Hepatic stellate cell (primary cell): ENCODE measurements at regions not wholly inside any gene's neighbourhood (a gene's known extent, or its start where the extent isn't known, plus 50 kb on each side); places are given as distances from the start of the nearest gene placed in this dataset.
"Not testable (repeated sequence)": the region's sequence is repeated elsewhere in the genome, so short reads cannot be mapped to it uniquely, and the experiment has no call there.

Source experiments
- DNase-seq: peaks from one replicate; pipeline ENCODE4 v3.0.0; 2011; ENCODE audit warnings: low spot score

DNA sequence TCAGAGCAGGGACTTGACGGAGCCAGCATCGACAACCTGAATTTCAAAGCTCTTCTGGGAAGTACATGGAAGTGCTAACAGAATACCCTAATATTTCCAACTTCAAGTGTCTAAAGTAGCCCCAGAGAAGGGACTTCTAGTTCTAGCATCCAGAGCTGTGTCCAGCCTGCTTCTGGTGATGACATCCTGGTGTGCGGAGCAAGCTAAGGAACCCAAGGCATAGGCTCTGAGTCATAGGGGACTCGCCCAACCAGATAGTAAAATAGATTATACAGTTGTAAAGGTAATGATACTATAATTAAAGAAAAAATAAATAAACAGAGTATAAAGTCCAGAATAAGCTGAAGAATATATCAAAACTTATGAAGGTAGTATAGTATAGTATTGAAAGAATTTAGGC, 108.1 kb upstream of the SERPINE2 start:
- DNase-seq, result peak; percentile 29

DNA sequence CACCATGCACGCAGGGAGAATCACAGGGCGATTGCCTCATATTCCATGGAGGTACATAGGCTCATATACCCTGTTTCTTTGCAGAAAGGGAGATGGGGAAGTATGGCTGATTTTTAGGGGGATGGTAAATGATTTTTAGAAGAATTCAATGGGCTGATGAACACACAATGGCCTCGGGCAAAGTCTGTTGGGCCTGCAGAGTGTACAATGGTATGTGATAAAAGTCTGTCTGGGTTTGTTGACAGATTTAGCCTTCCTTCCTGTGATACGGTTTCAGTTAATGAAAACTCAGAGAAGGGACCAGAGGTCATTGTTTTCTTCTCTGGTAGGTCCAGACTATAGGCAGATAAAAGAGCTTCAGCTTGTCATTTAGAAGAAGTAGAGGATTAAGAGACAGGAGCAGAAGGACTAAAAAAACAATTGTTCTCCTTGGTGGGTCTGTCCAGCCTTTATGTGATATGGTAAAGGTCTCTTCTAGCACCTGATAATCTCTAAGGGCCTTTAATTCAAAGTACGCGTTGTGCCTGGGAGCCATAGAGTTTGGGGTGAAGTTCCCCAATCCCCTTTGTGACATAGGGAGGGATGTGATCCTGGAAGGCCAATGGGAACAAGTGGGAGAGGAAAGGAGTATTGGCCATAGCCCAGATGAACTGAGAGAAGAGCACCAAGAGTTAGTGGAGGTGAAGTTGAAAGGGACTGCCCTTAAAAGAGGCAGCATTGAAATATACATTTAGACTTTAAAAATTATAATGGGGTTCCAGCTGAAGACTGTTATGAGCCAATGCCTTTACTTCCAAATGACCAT, 107.5 kb upstream of the SERPINE2 start:
- no peak for DNase-seq

DNA sequence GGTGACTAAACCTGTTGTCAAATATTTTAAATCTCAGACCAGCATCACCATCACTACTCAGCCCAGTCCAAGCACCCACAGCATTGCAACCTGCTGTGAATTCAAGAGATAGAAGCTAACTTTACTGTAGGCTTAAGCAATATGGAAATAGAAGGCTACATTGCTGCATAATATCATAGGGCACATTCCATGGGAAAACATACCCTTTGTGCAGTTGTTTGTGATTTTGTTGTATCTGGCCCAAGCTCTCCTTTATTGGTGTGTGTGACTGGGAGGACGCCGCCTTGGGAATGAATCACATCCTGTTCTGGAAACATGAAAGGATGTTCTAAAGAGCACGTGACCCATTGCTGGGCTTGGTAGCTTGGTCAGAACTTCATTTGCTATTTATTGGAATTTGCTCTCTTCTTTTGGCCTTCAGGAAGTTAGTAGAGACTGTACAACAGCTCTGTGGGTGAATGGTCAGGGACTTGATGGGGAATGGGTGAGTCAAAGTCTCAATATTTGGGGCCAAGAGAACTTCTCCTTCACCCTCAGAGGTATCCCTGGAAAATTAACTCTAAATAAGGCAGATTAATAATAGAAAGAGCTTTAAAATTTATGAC, 106.8 kb upstream of the SERPINE2 start:
- peak; percentile 40 for DNase-seq

DNA sequence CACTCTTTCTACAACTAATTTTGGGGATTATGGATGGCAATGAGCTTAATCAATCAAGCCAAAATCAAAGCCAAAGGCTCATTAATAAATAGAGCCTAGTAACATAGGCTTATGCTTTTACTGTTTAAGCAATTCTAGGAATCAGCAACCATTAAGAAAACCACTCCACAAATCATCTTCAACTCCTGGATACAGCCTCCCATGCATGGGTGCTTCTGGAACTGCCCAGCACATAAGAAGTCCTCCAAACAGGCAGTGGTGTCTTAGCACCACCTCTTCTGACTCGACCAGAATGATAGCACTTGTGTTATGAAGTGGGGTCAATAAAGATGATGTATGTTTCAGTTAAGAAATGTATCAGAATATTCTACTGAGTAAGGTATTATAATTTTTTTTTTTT, 104.4 kb upstream of the SERPINE2 start:
- no peak for DNase-seq

DNA sequence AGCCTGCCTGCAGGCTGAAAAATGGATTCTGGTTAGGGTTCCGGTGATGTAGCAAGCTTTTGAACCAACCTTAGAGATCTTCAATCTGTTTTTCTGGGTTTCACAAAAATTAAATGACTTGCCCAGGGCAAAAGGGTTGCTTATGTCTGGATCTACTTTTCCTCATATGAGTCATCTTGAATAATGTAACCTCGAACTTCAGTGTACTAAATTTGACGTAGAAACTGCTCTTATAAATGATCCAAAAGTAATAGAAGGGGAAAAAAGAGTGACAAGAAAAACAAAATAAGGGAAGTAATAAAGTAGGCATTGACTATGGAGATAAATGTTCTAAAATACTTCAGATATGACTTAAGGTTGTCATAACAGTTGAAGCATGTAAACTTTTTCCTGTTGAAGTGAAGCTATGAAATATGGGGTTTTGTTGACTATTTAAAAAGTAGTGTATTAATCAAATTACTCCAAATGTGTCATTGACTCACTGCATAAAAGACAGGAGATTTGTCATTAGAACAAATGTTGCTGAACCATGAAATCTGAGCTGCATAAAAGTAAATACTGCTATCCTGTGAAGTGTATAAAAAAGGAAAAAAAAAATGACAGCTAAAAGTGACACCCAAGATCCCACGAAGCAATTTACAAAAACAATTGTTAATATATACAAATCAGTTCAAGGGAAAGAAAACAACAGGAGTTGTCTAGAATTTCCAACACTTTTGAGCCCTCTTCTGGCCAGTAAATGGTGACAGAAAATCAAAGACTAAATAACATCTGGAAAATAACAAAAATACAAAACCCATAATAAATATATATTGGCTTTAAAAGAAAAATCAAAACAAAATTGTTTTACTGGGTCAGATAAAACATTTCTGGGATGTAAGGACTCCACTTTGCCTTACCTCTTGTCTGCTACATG, 103.6 kb upstream of the SERPINE2 start:
- DNase-seq, result peak; percentile 23

DNA sequence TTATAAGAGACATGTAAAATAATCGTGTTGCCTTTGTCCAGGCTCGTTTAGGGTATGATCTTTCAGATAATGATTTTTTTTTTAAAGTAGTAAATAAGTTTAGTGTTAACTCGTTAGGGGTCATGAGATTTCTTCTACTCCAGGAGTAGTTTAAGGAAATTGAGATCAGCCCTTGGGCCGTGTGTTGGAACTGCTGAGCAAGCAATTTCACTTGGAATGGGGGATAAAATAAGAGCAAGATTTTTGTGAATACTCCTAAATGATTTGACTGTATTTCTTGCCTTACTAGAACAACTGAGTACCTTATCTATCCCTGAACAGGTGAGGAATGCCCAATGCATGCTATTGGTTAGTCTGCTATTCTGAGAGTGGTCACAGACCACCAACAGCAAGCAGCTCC, 102.2 kb upstream of the SERPINE2 start:
- no peak for DNase-seq

DNA sequence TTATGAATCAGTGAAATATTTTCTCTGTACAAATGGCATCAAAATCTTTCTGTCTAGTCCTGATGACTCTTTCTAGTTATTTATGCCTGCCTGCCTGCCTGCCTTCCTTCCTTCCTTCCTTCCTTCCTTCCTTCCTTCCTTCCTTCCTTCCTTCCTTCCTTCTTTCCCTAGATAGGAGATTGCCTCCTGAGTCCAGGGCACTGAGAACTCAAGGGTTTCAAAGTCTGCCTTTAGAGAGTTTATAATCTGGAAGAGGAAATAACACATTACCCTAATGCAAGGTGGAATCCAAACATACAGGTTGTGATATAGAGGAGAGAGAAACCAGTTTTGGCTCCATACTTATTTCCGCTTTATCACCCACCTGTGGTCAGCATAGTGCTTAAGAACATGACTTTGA, 98.1 kb upstream of the SERPINE2 start:
- no peak for DNase-seq

DNA sequence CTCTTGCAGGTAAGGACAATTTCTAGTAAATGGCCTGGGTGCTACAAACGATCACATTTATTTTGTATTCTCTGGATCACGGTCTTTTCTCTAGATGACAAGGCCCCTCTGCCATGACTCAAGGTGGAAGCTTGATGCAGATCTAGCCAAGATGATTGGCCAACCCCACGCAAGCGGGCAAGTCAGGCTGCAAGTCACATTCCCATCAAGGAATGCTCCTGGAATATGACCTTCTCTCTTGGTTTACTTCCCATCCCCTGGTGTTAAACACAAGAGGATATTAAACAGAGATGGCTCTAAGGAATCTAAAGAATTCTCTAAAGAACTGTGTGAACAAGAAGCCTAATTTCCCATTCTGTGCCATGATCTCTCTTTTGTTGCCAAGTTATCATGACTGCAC, 97.3 kb upstream of the SERPINE2 start:
- no peak for DNase-seq

DNA sequence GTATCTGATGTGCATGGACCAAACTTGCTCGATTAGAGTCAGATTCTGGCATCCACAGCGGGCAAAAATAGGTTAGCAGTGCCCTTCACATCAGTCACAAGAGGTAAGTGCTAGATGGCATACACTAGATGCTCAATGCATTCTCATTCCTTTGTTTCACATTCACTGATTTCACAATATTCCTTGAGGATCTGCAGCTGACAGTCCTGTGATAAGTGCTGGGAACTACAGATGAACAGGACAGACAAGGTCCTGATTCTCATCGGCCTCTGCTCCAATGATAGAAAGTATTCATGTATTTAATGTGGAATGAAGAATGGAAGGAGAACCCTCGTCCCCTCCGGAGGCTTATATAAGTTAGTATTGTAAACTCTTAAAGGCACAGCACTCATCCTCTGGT, 96.8 kb upstream of the SERPINE2 start:
- no peak for DNase-seq

DNA sequence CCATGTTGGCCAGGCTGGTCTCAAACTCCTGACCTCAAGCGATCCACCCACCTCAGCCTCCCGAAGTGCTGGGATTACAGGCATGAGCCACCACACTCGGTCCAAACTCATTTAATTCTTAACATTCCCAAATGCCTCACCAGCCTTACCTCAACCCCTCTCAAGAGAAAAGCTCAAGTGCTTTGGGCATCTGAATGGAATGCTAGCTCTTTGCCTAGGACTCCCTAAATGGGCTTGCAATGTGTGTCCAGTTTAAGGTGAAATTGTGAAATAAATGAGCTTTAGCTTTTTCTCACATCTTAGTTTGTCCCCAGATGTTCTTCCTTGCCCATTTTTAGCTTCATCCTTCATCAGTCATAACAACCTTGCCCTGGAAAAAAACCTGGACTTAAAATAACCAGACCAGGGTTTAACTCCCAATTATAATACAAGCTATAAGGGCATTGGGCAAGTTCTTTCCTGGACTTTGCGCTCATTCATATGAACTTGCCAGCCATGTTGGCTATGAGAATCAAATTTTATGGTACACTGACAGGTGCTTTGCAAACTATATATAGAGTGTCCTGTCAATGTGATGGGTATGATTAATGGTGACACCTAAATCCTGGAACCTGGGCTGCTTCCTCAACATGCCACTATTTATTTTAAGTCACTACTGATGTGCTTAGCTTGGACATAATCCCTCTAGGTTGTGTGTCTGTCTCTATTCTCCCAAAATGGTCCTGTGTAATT, 95.1 kb upstream of the SERPINE2 start:
- no peak for DNase-seq

DNA sequence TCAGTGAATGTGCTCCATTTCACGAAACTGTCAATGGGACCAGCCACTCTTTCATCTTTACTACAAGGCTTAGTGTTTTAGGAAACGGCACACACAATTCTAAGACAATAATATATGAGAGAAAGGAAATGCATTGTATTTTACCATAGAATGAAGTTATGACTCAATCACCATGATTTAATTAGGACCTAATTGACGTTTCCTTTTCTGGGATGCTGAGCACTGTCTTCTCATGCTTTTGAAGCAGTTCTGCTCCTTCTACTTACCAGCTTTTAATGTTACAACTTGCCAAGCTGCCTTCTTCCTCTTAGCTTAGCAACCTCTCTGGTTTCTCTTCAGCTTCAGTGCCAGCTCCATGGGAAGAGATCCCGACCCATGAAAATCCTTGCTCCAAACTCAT, 94.3 kb upstream of the SERPINE2 start:
- DNase-seq, result no peak

DNA sequence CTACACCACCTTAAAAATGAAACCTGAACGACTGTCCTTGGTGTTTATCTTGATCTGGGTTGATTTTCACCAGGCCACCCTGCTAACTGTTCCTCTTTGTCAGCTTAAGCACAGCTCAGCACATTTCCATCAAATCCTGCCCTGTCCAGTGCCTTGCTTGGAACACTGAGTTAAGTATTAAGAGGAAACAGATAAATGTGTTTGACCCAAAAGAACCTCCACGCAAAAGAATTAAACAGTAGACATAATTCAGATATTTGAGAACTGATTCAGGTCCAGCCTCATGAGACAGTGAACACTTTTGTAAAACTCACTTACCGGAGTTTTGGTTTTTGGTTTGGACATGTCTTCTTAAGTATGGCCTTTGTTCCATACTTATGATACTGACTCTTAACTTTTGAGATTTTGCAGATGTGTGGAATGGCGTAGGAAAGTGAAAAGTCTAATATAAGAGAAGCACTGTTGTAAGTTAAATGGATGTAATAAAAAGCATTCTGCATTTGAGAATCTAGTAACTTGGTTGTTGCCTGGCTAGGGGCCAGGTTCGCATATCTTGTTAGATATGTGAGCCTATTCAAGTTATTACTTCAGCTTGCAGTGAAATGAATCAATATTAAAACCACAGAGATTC, 88.9 kb upstream of the SERPINE2 start:
- no peak for DNase-seq

DNA sequence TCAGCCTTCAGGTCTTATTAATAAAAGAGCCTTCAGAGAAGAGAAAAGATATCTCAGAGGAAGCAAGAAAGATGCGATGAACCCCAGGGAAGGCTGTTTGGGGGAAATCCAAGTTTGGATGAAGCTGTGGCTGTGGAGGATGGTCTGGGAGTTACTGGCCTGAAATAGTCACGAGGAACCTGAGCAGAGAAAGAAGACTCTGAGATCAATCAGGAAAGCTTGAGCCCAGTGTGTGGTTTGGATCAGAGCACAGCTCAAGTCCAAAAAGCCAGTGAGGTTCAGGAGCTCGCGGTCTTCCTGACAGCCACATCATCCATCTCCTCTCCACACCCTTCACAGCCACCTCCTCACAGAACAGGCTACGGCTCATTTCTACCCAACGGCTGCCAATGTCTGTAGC, 87.4 kb upstream of the SERPINE2 start:
- DNase-seq, result no peak

DNA sequence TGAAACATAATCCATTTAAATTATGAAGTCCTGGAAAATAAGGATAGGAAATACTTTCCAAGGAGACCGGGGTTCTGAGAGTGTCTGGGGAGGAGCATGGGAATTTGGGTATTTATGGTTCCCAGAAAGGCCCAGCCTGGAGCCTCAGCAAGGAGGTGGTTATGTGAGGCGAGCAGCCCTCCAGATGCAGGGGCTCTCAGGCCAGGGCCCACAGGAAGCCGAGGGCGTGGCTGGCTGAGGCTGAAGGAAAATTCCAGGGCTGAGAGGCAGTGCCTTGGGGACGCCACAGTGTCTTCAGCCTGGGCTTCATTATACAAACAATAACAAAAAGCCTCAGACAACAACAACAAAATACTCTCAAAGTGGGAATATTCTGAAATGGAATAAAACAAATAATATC, 86.9 kb upstream of the SERPINE2 start:
- no peak for DNase-seq

DNA sequence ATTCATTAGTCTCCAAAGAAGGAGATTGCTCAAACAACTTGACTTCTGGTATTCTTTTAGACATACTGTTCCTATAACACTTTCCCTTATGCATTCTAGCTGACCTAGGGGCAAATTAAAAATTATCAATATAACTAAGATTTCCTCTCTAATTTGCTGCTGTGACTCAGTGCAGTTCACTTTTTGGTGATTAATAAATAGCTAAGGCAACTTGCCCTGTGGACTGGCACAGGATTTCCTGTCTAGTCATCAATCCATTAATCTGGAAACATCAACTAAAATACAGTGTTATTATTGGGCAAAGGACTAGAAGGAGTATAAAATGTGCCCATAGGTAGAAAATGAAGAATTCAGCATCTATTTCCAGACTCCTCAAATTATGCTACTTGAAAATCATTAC, 83.5 kb upstream of the SERPINE2 start:
- no peak for DNase-seq

DNA sequence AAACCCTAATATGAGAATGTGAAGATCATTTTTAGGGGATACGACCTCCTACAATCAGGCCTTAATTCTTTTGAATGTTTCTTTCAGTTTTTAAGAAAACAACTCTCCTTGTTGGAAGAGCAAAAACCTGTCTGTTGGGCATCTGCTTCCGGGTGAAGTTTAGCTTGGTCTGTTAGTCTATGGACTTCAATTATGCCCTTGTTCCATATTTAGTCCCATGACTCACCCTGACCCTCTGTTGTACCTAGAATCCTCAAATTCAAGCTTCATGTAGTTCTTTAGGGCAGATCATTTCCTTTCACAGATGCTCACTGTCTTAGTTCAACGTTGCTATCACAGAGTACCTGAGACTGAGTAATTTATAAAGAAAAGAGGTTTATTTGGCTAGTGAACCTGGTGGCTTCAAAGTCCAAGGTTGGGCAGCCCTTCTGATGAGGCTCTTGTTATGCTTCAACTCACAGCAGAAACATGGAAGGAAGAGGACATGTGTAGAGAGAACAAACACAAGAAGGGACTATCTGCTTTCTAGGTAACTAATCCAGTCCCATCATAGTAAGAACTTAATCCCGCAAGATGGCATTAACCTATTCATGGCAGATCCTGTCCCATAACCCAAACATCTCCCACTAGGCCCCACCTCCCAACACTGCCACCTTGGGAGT, 82.5 kb upstream of the SERPINE2 start:
- no peak for DNase-seq

DNA sequence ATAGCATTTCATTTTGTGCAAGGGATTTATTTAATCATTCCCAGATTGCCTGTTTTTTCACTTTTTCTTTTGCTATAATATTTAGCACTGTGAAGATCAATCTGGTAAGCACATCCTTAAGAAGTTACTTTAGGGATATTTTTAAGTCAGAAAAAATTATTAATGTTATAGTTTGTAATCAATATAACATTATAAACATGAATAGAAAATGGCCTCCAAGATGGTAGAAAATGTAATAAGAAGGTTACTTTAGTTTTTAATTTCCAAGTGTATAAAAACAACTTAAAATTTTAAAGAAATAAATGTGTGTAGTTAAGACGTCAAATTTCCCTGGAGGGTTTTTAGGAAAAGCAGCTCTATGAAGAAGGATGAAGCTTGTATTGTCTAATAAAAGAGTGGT, 81.9 kb upstream of the SERPINE2 start:
- DNase-seq, result no peak

DNA sequence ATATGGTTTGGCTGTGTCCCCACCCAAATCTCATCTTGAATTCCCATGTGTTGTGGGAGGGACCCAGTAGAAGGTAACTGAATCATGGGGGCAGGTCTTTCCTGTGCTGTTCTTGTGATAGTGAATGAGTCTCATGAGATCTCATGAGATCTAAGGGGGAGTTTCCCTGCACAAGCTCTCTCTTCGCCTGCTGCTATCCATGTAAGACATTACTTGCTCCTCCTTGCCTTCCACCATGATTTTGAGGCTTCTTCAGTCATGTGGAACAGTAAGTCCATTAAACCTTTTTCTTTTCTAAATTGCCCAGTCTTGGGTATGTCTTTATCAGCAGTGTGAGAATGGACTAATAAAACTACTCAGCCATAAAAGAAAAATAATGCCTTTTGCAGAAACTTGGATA, 80.8 kb upstream of the SERPINE2 start:
- not testable (repeated sequence) for DNase-seq

DNA sequence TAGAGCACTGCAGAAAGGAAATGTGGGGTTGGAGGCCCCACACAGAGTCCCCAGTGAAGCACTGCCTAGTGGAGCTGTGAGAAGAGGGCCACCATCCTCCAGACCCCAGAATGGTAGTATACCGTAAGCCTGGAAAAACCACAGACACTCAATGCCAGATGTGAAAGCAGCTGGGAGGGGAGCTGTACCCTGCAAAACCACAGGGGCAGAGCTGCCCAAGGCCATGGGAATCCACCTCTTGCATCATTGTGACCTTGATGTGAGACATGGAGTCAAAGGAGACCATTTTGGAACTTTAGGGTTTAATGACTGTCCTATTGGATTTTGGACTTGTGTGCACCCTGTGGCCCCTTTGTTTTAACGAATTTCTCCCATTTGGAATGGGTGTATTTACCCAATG, 75.3 kb upstream of the SERPINE2 start:
- no peak for DNase-seq

DNA sequence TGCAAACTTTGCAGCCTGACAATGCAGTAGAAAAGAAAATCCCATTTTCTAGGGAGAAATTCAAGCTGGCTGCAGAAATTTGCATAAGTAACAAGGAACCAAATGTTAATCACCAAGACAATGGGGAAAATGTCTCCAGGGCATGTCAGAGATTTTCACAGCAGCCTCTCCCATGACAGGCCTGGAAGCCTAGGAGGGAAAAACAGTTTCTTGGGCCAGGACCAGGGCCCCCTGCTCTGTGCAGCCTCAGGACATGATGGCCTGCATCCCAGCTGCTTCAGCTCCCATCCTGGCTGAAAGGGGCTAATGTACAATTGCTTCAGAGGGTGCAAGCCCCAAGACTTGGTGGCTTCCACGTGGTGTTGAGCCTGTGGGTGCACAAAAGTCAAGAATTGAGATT, 74.8 kb upstream of the SERPINE2 start:
- not testable (repeated sequence) for DNase-seq

DNA sequence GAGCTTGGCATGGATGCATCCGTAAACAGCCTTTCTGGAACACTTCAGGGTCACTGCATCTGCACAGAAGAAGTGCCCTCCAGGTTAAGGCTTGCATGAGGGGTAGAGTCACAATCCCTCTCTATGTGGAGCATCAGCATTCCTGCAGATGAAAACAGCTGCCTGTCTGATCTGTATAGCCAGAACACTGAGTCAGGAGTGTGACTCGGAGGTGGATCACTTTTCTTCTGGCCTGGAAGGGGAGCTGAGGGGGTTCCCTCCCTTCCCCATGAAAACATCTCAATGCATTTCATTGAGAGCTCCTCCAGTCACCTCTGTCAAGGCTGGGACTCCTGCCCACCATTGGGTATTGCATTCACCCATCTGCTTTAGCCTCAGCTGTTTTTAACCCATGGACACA, 72.5 kb upstream of the SERPINE2 start:
- no peak for DNase-seq
